OCI-LY3 (cell line): ENCODE measurements at regions not wholly inside any gene's neighbourhood (a gene's known extent, or its start where the extent isn't known, plus 50 kb on each side); places are given as distances from the start of the nearest gene placed in this dataset.

Source experiments
- CTCF ChIP-seq: fragments of 200-600, 300-600 bp; sonication (generic); IDR thresholded peaks from 2 replicates; pipeline ENCODE4 v1.5.1; 2014; ENCODE audit warnings: antibody characterized with exemption, low read length, low read depth
- EZH2phosphoT487 ChIP-seq: fragments of 200-600 bp; shearing (Covaris generic); IDR thresholded peaks from 2 replicates; pipeline ENCODE4 v1.6.1; 2018; ENCODE audit warnings: antibody characterized with exemption, mixed run types, low read depth

- TF ChIP-seq EZH2phosphoT487 (no peak), CTCF (no peak)
These were observed 135.7 kb downstream of the BTBD3 start for GRCh38 chr20:12053353-12053752.
